HCT116 (cell line): ENCODE measurements at regions not wholly inside any gene's neighbourhood (a gene's known extent, or its start where the extent isn't known, plus 50 kb on each side); places are given as distances from the start of the nearest gene placed in this dataset.

ENCODE experiments used
- ATAC-seq: fragments of 200-7000 bp; cut with Tn5 transposase; 2 replicates; pipeline ENCODE4 v1.9.1; 2020; ENCODE audit warnings: mild to moderate bottlenecking, moderate library complexity
- BruUV-seq: library from RNA; stranded (reverse); fragments of 400-500 nt; replicated peaks from 2 replicates; lab custom pipeline; 2021; lab: Mats Ljungman, UMichigan
- CTCF ChIA-PET: fragments of 300-600 bp; sonication (Branson Sonifier 250); formaldehyde crosslinking; loops from one replicate; lab custom pipeline; 2021; ENCODE audit warnings: antibody characterized with exemption; lab: Charles Lee
- POLR2A ChIA-PET: fragments of 300-600, 350-600 bp; sonication (Branson Sonifier 250); formaldehyde crosslinking; loops from one replicate; lab custom pipeline; 2021; ENCODE audit warnings: antibody characterized with exemption; lab: Charles Lee
- RAD21 ChIA-PET, 2 experiments: fragments of 300-600 bp; sonication (Branson Sonifier 250); formaldehyde crosslinking; loops; one replicate each; lab custom pipeline; 2023; ENCODE audit warnings: low total read pairs in 2 of 2; ENCODE audit not compliant: uncharacterized antibody in 2 of 2, unreplicated experiment in 2 of 2, low non-redundant PET in 1 of 2; lab: Charles Lee
- DNase-seq: peaks from one replicate; pipeline ENCODE4 v3.0.0-alpha.2; 2010; ENCODE audit warnings: low read depth, low spot score
- H2AFZ ChIP-seq: fragments of 200-600 bp; shearing (Covaris generic), sonication (generic); 2 replicates; pipeline ENCODE4 v1.6.1; 2017; ENCODE audit warnings: low read depth, mixed run types, mixed read lengths, antibody characterized with exemption, low read length; ENCODE audit not compliant: poor library complexity, severe bottlenecking
- H3K27ac ChIP-seq: 2 replicates; pipeline ENCODE4 v1.5.1; 2012; ENCODE audit warnings: low read depth, low read length
- H3K27me3 ChIP-seq: fragments of 200-600 bp; sonication (generic); 2 replicates; pipeline ENCODE4 v1.6.1; 2016; ENCODE audit warnings: mixed run types, low read length, mixed read lengths; ENCODE audit not compliant: insufficient read depth
- H3K36me3 ChIP-seq, 2 experiments: fragments of 200-500 bp in 1 of 2; fragments of 200-600 bp in 1 of 2; sonication (Bioruptor generic) in 1 of 2; sonication (generic) in 1 of 2; 2 replicates each; pipeline versions ENCODE4 v1.5.1 to v1.6.1; 2014 to 2016; ENCODE audit warnings: low read length in 2 of 2, inconsistent platforms in 1 of 2, mixed read lengths in 1 of 2, mixed run types in 1 of 2; ENCODE audit not compliant: insufficient read depth in 2 of 2, control insufficient read depth in 1 of 2
- H3K4me1 ChIP-seq, 2 experiments: fragments of 200-600 bp in 1 of 2; sonication (generic) in 1 of 2; 2 replicates each; pipeline versions ENCODE4 v1.5.1 to v1.6.1; 2012 to 2017; ENCODE audit warnings: low read length in 2 of 2, inconsistent platforms in 1 of 2, mild to moderate bottlenecking in 1 of 2, mixed read lengths in 1 of 2, mixed run types in 1 of 2, moderate library complexity in 1 of 2; ENCODE audit not compliant: insufficient read depth in 2 of 2, control insufficient read depth in 1 of 2
- H3K4me2 ChIP-seq: fragments of 200-600 bp; sonication (generic); 2 replicates; pipeline ENCODE4 v1.6.1; 2017; ENCODE audit warnings: mixed run types, low read length, mixed read lengths
- H3K4me3 ChIP-seq, 2 experiments: fragments of 200-600 bp in 1 of 2; sonication (generic) in 1 of 2; replicated peaks in 1 of 2; 2 replicates each; pipeline ENCODE4 v1.5.1; 2011 to 2016; ENCODE audit warnings: low read length in 2 of 2, control low read depth in 1 of 2, low read depth in 1 of 2, mild to moderate bottlenecking in 1 of 2, mixed read lengths in 1 of 2, mixed run types in 1 of 2
- H3K79me2 ChIP-seq: fragments of 200-600 bp; sonication (generic); 2 replicates; pipeline ENCODE4 v1.6.1; 2017; ENCODE audit warnings: mild to moderate bottlenecking, mixed run types, low read length, moderate library complexity, mixed read lengths; ENCODE audit not compliant: insufficient read depth
- H3K9ac ChIP-seq: fragments of 200-600 bp; sonication (generic); 2 replicates; pipeline ENCODE4 v1.6.1; 2016; ENCODE audit warnings: low read length, mixed read lengths
- H3K9me2 ChIP-seq: fragments of 200-600 bp; sonication (generic), shearing (Covaris generic); 2 replicates; pipeline ENCODE4 v1.6.1; 2017; ENCODE audit warnings: mixed run types, mild to moderate bottlenecking, moderate library complexity; ENCODE audit not compliant: insufficient read depth
- H3K9me3 ChIP-seq, 2 experiments: fragments of 200-500 bp in 1 of 2; fragments of 200-600 bp in 1 of 2; sonication (Bioruptor generic) in 1 of 2; sonication (generic) in 1 of 2; 2 replicates each; pipeline ENCODE4 v1.6.1; 2014 to 2017; ENCODE audit warnings: low read length in 2 of 2, mixed read lengths in 2 of 2, inconsistent platforms in 1 of 2, low read depth in 1 of 2, mild to moderate bottlenecking in 1 of 2, mixed run types in 1 of 2, moderate library complexity in 1 of 2; ENCODE audit not compliant: control insufficient read depth in 1 of 2, insufficient read depth in 1 of 2
- H4K20me1 ChIP-seq: fragments of 200-600 bp; sonication (generic), shearing (Covaris generic); 2 replicates; pipeline ENCODE4 v1.6.1; 2017; ENCODE audit warnings: mixed run types, mild to moderate bottlenecking, moderate library complexity; ENCODE audit not compliant: insufficient read depth
- CBX3 ChIP-seq: IDR thresholded peaks from 2 replicates; pipeline ENCODE4 v1.6.1; 2012; ENCODE audit warnings: low read depth
- CTCF ChIP-seq, 3 experiments: fragments of 200-600 bp in 1 of 3; sonication (generic) in 1 of 3; IDR thresholded peaks in 2 of 3; conservative IDR thresholded peaks in 1 of 3; 2 replicates each; pipeline ENCODE4 v1.5.1; 2012 to 2017; ENCODE audit warnings: low read depth in 2 of 3, low read length in 2 of 3, antibody characterized with exemption in 1 of 3, borderline replicate concordance in 1 of 3, control low read depth in 1 of 3, mild to moderate bottlenecking in 1 of 3, mixed read lengths in 1 of 3, mixed run types in 1 of 3, moderate library complexity in 1 of 3; ENCODE audit not compliant: insufficient read depth in 1 of 3
- ELF1 ChIP-seq: IDR thresholded peaks from 2 replicates; pipeline ENCODE4 v1.6.1; 2012; ENCODE audit warnings: low read depth, borderline replicate concordance
- EZH2 ChIP-seq: fragments of 200-600 bp; sonication (generic); IDR thresholded peaks from 2 replicates; pipeline ENCODE4 v1.6.1; 2017; ENCODE audit warnings: antibody characterized with exemption, mixed run types
- EZH2phosphoT487 ChIP-seq: fragments of 200-600 bp; IDR thresholded peaks from 2 replicates; pipeline ENCODE4 v1.6.1; 2018; ENCODE audit warnings: antibody characterized with exemption, borderline replicate concordance
- FOSL1 ChIP-seq: IDR thresholded peaks from 2 replicates; pipeline ENCODE4 v1.6.1; 2012; ENCODE audit warnings: low read depth
- JUND ChIP-seq: IDR thresholded peaks from 2 replicates; pipeline ENCODE4 v1.6.1; 2012
- MAX ChIP-seq: IDR thresholded peaks from 2 replicates; pipeline ENCODE4 v1.6.1; 2012
- POLR2A ChIP-seq: IDR thresholded peaks from 2 replicates; pipeline ENCODE4 v1.7.0; 2011; ENCODE audit warnings: borderline replicate concordance; ENCODE audit not compliant: insufficient read depth, insufficient read length; ENCODE audit errors: extremely low read depth
- POLR2AphosphoS5 ChIP-seq: IDR thresholded peaks from 2 replicates; pipeline ENCODE4 v1.6.1; 2011; ENCODE audit warnings: mild to moderate bottlenecking, low read depth, low read length, moderate library complexity
- RAD21 ChIP-seq: IDR thresholded peaks from 2 replicates; pipeline ENCODE4 v1.6.1; 2012; ENCODE audit warnings: low read depth, mild to moderate bottlenecking
- SIN3A ChIP-seq: IDR thresholded peaks from 2 replicates; pipeline ENCODE4 v1.6.1; 2012; ENCODE audit warnings: low read depth
- TCF7L2 ChIP-seq: IDR thresholded peaks from 2 replicates; pipeline ENCODE4 v1.7.0; 2011; ENCODE audit warnings: borderline replicate concordance, inconsistent platforms; ENCODE audit not compliant: insufficient read depth, insufficient read length; ENCODE audit errors: extremely low read depth
- intact Hi-C: fragments of 100-400 bp; cut with micrococcal nuclease; formaldehyde crosslinking; loops from 2 replicates; pipeline ENCODE4 v1.10.0; 2022

- no peak overlapping the region for H3K9ac ChIP-seq
- BruUV-seq, result no TSS peak
- H3K4me3 ChIP-seq, result no peak overlapping the region
- no peaks in the 10 kb centered on the region for H4K20me1 ChIP-seq
- no peaks in the 10 kb centered on the region for H3K9me3 ChIP-seq
- POLR2A ChIA-PET, result no interaction called here
- no peaks in the 10 kb centered on the region for H3K4me1 ChIP-seq
- no peaks in the 10 kb centered on the region for H3K9me2 ChIP-seq
- no peak overlapping the region for H3K27ac ChIP-seq
- no peaks in the 10 kb centered on the region for H3K36me3 ChIP-seq
- no peak overlapping the region for H2AFZ ChIP-seq
- DNase-seq (no peak), ATAC-seq (no peak)
- peaks cover 3% of the 10 kb centered on the region; the same call in 1 of the 2 replicates for H3K27me3 ChIP-seq
- H3K79me2 ChIP-seq, result no peaks in the 10 kb centered on the region
- intact Hi-C loops, result no loop called here
- RAD21 ChIA-PET, result interaction anchor here in 1 of 2 experiments (0.8 kb wide), 1 partner anchor 86 kb away, joined by 3 read pairs; no protein-coding TSS in a partner anchor
- no peak for TF ChIP-seq JUND
- TF ChIP-seq TCF7L2, result no peak
- no peak for TF ChIP-seq MAX
- no peak for TF ChIP-seq FOSL1
- no peak for TF ChIP-seq POLR2A
- TF ChIP-seq ELF1, result no peak
- TF ChIP-seq RAD21, result no peak
- TF ChIP-seq EZH2phosphoT487, result no peak
- TF ChIP-seq POLR2AphosphoS5, result no peak
- TF ChIP-seq CBX3, result no peak
- TF ChIP-seq EZH2, result no peak
- TF ChIP-seq SIN3A, result no peak
- CTCF ChIA-PET, result no interaction called here
- no peak overlapping the region for H3K4me2 ChIP-seq
Measured at GRCh38 chrX:52270453-52271116, 85.9 kb downstream of the MAGED4 start.

GRCh38 chrX:52271206-52271605 lies 86.5 kb downstream of the MAGED4 start:
- peak; percentile 75; the same call in 1 of the 2 replicates for ATAC-seq
- CTCF ChIA-PET, result no interaction called here
- TF ChIP-seq RAD21, result peak; percentile 41
- peak in 2 of 3 experiments; percentile 44 to 54; a peak in 4 of 6 replicates for TF ChIP-seq CTCF (IDR thresholded peaks at IDR 0.05 in 2 of 3, conservative IDR thresholded peaks at IDR 0.05 in 1 of 3; ENCODE audit: borderline replicate concordance in 1 of 3, insufficient read depth in 1 of 3, low read depth in 2 of 3, low read length in 2 of 3)
- TF ChIP-seq MAX, result no peak
- no peak for DNase-seq
- Histone ChIP-seq H3K27me3 (peaks cover 3% of the 10 kb centered on the region; the same call in 1 of the 2 replicates), H3K79me2 (no peaks in the 10 kb centered on the region), H3K9ac (no peak overlapping the region), H3K9me3 (no peaks in the 10 kb centered on the region), H2AFZ (no peak overlapping the region), H3K9me2 (no peaks in the 10 kb centered on the region), H3K4me1 (no peaks in the 10 kb centered on the region), H3K4me3 (no peak overlapping the region), H3K36me3 (no peaks in the 10 kb centered on the region), H4K20me1 (no peaks in the 10 kb centered on the region), H3K27ac (no peak overlapping the region), H3K4me2 (no peak overlapping the region)
- POLR2A ChIA-PET, result no interaction called here
- BruUV-seq, result no TSS peak
- intact Hi-C loops, result no loop called here
- RAD21 ChIA-PET, result interaction anchor here in 1 of 2 experiments (0.8 kb wide), 1 partner anchor 86 kb away, joined by 3 read pairs; no protein-coding TSS in a partner anchor
